ENCODE measurements at regions not wholly inside any gene's neighbourhood (a gene's known extent, or its start where the extent isn't known, plus 50 kb on each side); places are given as distances from the start of the nearest gene placed in this dataset.

DNA sequence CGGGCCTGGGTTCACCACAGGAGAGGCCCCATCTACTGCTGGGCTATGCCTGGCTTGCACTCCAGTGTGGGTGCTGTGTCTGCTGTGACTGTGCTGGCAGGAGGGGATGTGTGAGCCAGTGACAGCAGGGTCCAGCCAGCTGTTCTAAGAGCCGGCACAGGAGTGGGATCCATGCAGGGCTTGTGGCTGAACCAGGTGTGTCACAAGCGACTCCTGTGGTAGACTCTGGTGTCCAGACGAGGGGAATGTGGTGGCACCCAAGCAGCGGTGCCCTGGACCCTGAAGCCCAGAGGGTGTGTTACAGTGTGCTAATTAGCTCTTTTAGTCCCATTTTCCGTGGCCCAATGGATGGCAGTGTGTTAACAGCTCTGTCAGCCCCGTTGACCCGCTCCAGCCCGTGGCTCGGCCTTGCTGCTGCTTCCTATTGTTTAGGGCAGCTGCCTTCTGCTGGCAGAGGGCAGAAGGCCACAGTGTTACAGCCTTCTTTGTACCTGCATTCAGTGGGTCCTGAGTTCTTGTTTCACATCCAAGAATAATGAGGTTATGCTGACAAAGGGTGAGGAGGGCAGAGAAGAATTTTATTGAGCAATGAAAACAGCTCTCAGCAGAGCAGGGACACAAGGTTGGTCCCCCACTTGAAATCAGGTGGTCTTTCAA, 78.5 kb upstream of the RNU6-1 start:
- Histone ChIP-seq H3K27me3 (ENCODE audit: control insufficient read depth, insufficient read depth, low read length) (no peaks in the 10 kb centered on the region), H3K36me3 (ENCODE audit: control insufficient read depth, insufficient read depth, low read length) (no peaks in the 10 kb centered on the region), H3K4me3 (ENCODE audit: low read depth, low read length) (no peak overlapping the region)
- CTCF ChIA-PET = no interaction called here
- TF ChIP-seq CTCF (IDR thresholded peaks at IDR 0.05; ENCODE audit: insufficient read depth, low read depth, low read length) = no peak
- POLR2A ChIA-PET = no interaction called here
- no peak for DNase-seq (ENCODE audit: low read depth)

DNA sequence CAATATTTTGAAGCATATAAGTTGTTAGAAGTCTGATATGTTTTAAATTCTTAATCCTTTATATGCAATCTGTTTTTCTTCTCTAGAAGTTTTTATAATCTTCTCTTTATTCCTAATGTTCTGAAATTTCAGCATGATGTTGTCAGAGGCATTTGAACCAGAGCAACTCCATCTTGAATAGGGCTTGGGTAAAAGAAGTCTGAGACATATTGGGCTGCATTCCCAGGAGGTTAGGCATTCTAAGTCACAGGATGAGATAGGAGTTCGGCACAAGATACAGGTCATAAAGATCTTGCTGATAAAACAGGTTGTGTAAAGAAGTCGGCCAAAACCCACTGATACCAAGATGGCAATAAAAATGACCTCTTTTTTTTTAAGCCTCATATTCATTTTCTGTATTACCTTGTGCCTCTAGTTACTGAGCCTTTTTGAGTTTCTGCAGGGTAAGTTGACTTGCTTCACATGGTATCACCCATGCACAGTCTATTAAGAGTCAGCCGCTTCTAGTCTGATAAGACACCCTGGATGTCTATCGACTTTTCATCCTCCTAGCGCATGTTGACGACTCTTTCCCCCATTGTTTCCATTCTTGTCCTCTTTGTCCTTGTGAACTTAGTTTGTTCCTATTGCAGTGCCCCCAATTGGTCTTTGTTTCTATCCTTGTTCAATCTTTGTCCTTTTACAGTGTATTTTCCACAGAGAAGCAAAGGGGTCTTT, 80.8 kb upstream of the RNU6-1 start:
- CTCF ChIA-PET = no interaction called here
- TF ChIP-seq CTCF (IDR thresholded peaks at IDR 0.05; ENCODE audit: insufficient read depth, low read depth, low read length) = no peak
- Histone ChIP-seq H3K4me3 (ENCODE audit: low read depth, low read length) (no peak overlapping the region), H3K36me3 (ENCODE audit: control insufficient read depth, insufficient read depth, low read length) (no peaks in the 10 kb centered on the region), H3K27me3 (ENCODE audit: control insufficient read depth, insufficient read depth, low read length) (no peaks in the 10 kb centered on the region)
- POLR2A ChIA-PET = no interaction called here
- DNase-seq (ENCODE audit: low read depth) = no peak

DNA sequence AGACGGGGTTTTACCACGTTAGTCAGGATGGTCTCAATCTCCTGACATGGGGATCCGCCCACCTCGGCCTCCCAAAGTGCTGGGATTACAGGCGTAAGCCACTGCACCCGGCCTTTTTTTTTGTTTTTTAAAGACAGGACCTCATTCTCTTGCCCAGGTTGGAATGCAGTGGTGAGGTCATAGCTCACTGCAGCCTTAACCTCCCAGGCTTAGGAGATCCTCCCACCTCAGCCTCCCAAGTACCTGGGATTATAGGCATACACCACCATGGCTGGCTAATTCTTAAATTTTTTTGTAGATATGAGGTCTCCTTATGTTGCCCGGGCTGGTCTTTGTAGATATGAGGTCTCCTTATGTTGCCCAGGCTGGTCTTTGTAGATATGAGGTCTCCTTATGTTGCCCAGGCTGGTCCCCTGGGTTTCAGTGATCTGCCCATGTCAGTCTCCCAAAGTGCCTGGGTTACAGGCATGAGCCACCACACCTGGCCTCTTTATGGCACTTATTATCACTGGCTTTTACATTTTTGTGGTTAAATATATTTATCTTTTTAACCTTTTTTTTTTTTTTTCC, 82.3 kb upstream of the RNU6-1 start:
- POLR2A ChIA-PET = no interaction called here
- TF ChIP-seq CTCF (IDR thresholded peaks at IDR 0.05; ENCODE audit: insufficient read depth, low read depth, low read length) = no peak
- Histone ChIP-seq H3K36me3 (ENCODE audit: control insufficient read depth, insufficient read depth, low read length) (no peaks in the 10 kb centered on the region), H3K27me3 (ENCODE audit: control insufficient read depth, insufficient read depth, low read length) (no peaks in the 10 kb centered on the region), H3K4me3 (ENCODE audit: low read depth, low read length) (no peak overlapping the region)
- DNase-seq (ENCODE audit: low read depth) = no peak
- CTCF ChIA-PET = interaction anchor here (0.8 kb wide), 1 partner anchor 58 kb away, joined by 3 read pairs; no protein-coding TSS in a partner anchor

DNA sequence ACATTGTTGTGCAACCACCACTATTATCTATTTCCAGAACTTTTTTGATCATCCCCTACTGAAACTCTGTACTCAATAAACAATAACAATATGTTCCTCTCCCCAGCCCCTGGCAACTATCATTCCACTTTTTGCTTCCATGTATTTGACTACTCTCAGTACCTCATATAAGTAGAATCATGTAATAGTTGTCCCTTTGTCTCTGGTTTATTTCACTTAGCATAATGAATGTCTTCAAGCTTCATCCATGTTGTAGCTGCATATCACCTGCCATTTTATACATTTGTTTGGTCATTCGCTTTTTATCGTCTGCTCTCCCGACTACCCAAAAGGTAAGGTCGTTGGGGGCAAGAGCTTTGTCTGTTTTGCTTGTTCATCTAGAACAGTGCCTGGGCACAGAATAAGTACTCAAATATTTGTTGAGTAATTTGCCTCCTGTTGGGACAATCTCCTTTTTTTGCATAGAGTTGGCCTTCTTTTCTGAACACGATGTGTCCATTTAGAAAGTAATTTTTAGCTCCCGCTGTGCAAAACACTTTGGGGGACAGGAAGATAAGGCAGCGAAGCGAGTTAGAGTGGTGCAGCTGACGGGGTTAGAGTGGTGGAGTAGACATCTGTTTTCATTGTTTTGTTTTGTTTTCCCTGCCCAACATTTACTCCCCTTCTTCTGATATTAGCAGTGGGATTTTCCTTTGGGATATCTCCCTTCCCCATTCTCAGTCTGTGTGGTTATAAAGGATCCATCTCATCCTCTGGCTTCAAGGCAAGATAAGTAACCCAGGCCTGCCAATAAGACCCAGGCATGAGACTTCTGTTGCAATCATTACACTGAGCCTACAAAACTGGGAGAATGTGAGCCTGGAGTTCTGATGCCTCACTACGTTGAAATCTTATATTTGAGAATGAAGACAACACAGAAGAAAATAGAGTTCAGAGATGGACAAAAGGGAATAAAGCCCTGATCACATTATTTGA, 83.4 kb upstream of the RNU6-1 start:
- no peak overlapping the region for H3K4me3 ChIP-seq (ENCODE audit: low read depth, low read length)
- no peaks in the 10 kb centered on the region for H3K36me3 ChIP-seq (ENCODE audit: control insufficient read depth, insufficient read depth, low read length)
- no peaks in the 10 kb centered on the region for H3K27me3 ChIP-seq (ENCODE audit: control insufficient read depth, insufficient read depth, low read length)
- no peak for TF ChIP-seq CTCF (IDR thresholded peaks at IDR 0.05; ENCODE audit: insufficient read depth, low read depth, low read length)
- no peak for DNase-seq (ENCODE audit: low read depth)
- ChIA-PET CTCF (interaction anchor here (0.8 to 0.9 kb wide), 3 partner anchors 8 to 15 kb away, joined by 3 to 4 read pairs (median 3); no protein-coding TSS in a partner anchor), POLR2A (no interaction called here)
